RWPE2 (cell line): ENCODE measurements at regions not wholly inside any gene's neighbourhood (a gene's known extent, or its start where the extent isn't known, plus 50 kb on each side); places are given as distances from the start of the nearest gene placed in this dataset.

Source experiments
- ATAC-seq: fragments of 200-7000 bp; cut with Tn5 transposase; 3 replicates; pipeline ENCODE4 v1.9.1; 2021; ENCODE audit warnings: low read depth
- DNase-seq: peaks from one replicate; pipeline ENCODE4 v3.0.0-alpha.2; 2020; ENCODE audit warnings: low spot score
- H3K27ac ChIP-seq: fragments of 450-650 bp; 2 replicates; pipeline ENCODE4 v1.5.1; 2017; ENCODE audit warnings: mild to moderate bottlenecking; ENCODE audit not compliant: poor library complexity, severe bottlenecking
- H3K27me3 ChIP-seq: fragments of 250-450 bp; sonication (Bioruptor Pico); 2 replicates; pipeline ENCODE4 v1.5.1; 2021; ENCODE audit warnings: mild to moderate bottlenecking, moderate library complexity; ENCODE audit not compliant: insufficient read depth, poor library complexity, severe bottlenecking
- H3K36me3 ChIP-seq: fragments of 250-450 bp; sonication (Bioruptor Pico); 2 replicates; pipeline ENCODE4 v1.5.1; 2020; ENCODE audit warnings: low read depth, mild to moderate bottlenecking, moderate library complexity
- H3K4me1 ChIP-seq: fragments of 250-450 bp; sonication (Bioruptor Pico); 2 replicates; pipeline ENCODE4 v1.5.1; 2021; ENCODE audit warnings: mild to moderate bottlenecking, moderate library complexity; ENCODE audit not compliant: insufficient read depth, poor library complexity, severe bottlenecking
- H3K4me3 ChIP-seq: fragments of 250-450 bp; sonication (Bioruptor Pico); 2 replicates; pipeline ENCODE4 v1.5.1; 2021; ENCODE audit warnings: mild to moderate bottlenecking, moderate library complexity; ENCODE audit not compliant: severe bottlenecking
- H3K9me3 ChIP-seq: fragments of 250-450 bp; sonication (Bioruptor Pico); 2 replicates; pipeline ENCODE4 v1.5.1; 2021; ENCODE audit warnings: mild to moderate bottlenecking, moderate library complexity; ENCODE audit not compliant: severe bottlenecking
- CTCF ChIP-seq: fragments of 450-650 bp; IDR thresholded peaks from one replicate; pipeline ENCODE4 v1.5.1; 2017; ENCODE audit warnings: mild to moderate bottlenecking, moderate library complexity; ENCODE audit not compliant: poor library complexity, severe bottlenecking

GRCh38 chr7:17009007-17009719 lies 127.4 kb upstream of the AGR3 start:
- H3K27ac ChIP-seq = no peak overlapping the region
- no peaks in the 10 kb centered on the region for H3K9me3 ChIP-seq
- TF ChIP-seq CTCF = peak; percentile 38
- DNase-seq = no peak
- no peaks in the 10 kb centered on the region for H3K27me3 ChIP-seq
- ATAC-seq = no peak
- H3K4me3 ChIP-seq = no peak overlapping the region
- no peaks in the 10 kb centered on the region for H3K36me3 ChIP-seq
- H3K4me1 ChIP-seq = peaks cover 2% of the 10 kb centered on the region

- no peak overlapping the region for H3K27ac ChIP-seq
- H3K27me3 ChIP-seq = no peaks in the 10 kb centered on the region
- ATAC-seq (no peak), DNase-seq (no peak)
- no peak overlapping the region for H3K4me3 ChIP-seq
- no peak for TF ChIP-seq CTCF
- H3K4me1 ChIP-seq = peaks cover 2% of the 10 kb centered on the region
- no peaks in the 10 kb centered on the region for H3K9me3 ChIP-seq
- H3K36me3 ChIP-seq = no peaks in the 10 kb centered on the region
Observed at GRCh38 chr7:17009933-17010332, 128.2 kb upstream of the AGR3 start.

- no peak for ATAC-seq
Observed at GRCh38 chr7:17010637-17011300, 129.0 kb upstream of the AGR3 start.

GRCh38 chr7:17013204-17013603 lies 131.4 kb upstream of the AGR3 start:
- Histone ChIP-seq H3K4me1 (no peaks in the 10 kb centered on the region), H3K4me3 (no peak overlapping the region), H3K36me3 (no peaks in the 10 kb centered on the region), H3K27me3 (no peaks in the 10 kb centered on the region), H3K27ac (no peak overlapping the region), H3K9me3 (no peaks in the 10 kb centered on the region)
- DNase-seq = no peak
- ATAC-seq = no peak
- TF ChIP-seq CTCF = no peak

More at GRCh38 chr7:17010637-17011300, 129.0 kb upstream of the AGR3 start:
- Histone ChIP-seq H3K9me3 (no peaks in the 10 kb centered on the region), H3K27me3 (no peaks in the 10 kb centered on the region), H3K27ac (no peak overlapping the region), H3K4me1 (peaks cover 2% of the 10 kb centered on the region), H3K36me3 (no peaks in the 10 kb centered on the region), H3K4me3 (no peak overlapping the region)
- no peak for DNase-seq
- no peak for TF ChIP-seq CTCF

GRCh38 chr7:17014686-17015085 lies 132.9 kb upstream of the AGR3 start:
- no peak overlapping the region for H3K4me3 ChIP-seq
- no peaks in the 10 kb centered on the region for H3K4me1 ChIP-seq
- no peak for TF ChIP-seq CTCF
- H3K27me3 ChIP-seq = no peaks in the 10 kb centered on the region
- DNase-seq (no peak), ATAC-seq (no peak)
- H3K9me3 ChIP-seq = no peaks in the 10 kb centered on the region
- H3K36me3 ChIP-seq = no peaks in the 10 kb centered on the region
- H3K27ac ChIP-seq = no peak overlapping the region
